ENCODE measurements at regions not wholly inside any gene's neighbourhood (a gene's known extent, or its start where the extent isn't known, plus 50 kb on each side); places are given as distances from the start of the nearest gene placed in this dataset.

DNA sequence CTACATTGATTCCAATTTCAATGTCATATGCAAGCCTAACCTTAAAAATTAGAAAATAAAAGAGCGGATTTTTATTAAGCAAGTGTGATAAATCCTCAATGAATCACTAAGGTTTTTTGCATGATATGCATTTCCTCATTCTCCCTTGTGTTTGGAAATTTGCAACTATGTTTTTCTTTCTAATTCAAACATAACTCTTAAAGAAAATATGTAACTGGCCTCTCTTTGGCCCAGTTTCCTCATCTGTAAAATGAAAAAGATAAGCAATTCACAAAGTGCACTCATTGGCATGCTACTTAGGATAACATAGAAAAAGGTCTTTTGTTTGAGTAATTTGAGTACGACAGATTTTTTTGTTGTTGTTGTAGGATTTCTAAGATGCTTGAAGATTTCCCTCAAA is 295.5 kb downstream of the CDH11 start:
- TF ChIP-seq, protein P1, sequence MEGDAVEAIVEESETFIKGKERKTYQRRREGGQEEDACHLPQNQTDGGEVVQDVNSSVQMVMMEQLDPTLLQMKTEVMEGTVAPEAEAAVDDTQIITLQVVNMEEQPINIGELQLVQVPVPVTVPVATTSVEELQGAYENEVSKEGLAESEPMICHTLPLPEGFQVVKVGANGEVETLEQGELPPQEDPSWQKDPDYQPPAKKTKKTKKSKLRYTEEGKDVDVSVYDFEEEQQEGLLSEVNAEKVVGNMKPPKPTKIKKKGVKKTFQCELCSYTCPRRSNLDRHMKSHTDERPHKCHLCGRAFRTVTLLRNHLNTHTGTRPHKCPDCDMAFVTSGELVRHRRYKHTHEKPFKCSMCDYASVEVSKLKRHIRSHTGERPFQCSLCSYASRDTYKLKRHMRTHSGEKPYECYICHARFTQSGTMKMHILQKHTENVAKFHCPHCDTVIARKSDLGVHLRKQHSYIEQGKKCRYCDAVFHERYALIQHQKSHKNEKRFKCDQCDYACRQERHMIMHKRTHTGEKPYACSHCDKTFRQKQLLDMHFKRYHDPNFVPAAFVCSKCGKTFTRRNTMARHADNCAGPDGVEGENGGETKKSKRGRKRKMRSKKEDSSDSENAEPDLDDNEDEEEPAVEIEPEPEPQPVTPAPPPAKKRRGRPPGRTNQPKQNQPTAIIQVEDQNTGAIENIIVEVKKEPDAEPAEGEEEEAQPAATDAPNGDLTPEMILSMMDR (IDR thresholded peaks at IDR 0.05; ENCODE audit: low read depth, low read length) = no peak
- TF ChIP-seq, protein P2, sequence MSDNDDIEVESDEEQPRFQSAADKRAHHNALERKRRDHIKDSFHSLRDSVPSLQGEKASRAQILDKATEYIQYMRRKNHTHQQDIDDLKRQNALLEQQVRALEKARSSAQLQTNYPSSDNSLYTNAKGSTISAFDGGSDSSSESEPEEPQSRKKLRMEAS (IDR thresholded peaks at IDR 0.05; ENCODE audit: low read depth, low read length) = no peak
- no peak for TF ChIP-seq POLR2A (IDR thresholded peaks at IDR 0.05; ENCODE audit: extremely low read depth, insufficient read length)
- TF ChIP-seq MYC (IDR thresholded peaks at IDR 0.05; ENCODE audit: low read depth, low read length) = no peak
